NCI-H524 (cell line): ENCODE measurements at regions not wholly inside any gene's neighbourhood (a gene's known extent, or its start where the extent isn't known, plus 50 kb on each side); places are given as distances from the start of the nearest gene placed in this dataset.
A peak's percentile ranks its signal among the peaks of the same experiment; 100 is the strongest.

Experiments
- DNase-seq, 2 experiments: peaks; one replicate each; lab custom pipeline; 2025; lab: John Stamatoyannopoulos, UW

- no peak for DNase-seq
These were observed 52.4 kb upstream of the SERINC1 start for GRCh38 chr6:122524056-122524455.

GRCh38 chr6:122530440-122531046 lies 58.9 kb upstream of the SERINC1 start:
- DNase-seq: peak; percentile 35 to 79

- no peak for DNase-seq
These were observed 61.9 kb upstream of the PKIB start for GRCh38 chr6:122548281-122548680.

- DNase-seq: no peak
These were observed 61.4 kb upstream of the PKIB start for GRCh38 chr6:122548820-122549219.

GRCh38 chr6:122553697-122554096 lies 56.5 kb upstream of the PKIB start:
- peak; percentile 66 to 91 for DNase-seq

- DNase-seq: no peak
These were observed 54.6 kb upstream of the PKIB start for GRCh38 chr6:122555561-122555960.

- DNase-seq: no peak
These were observed 52.1 kb upstream of the PKIB start for GRCh38 chr6:122558080-122558479.
